HG03280 (cell line): ENCODE measurements at regions not wholly inside any gene's neighbourhood (a gene's known extent, or its start where the extent isn't known, plus 50 kb on each side); places are given as distances from the start of the nearest gene placed in this dataset.

ENCODE experiments used
- ATAC-seq: cut with Tn5 transposase; IDR thresholded peaks from one replicate; pipeline ENCODE4 v1.9.1; 2021; ENCODE audit warnings: mild to moderate bottlenecking, moderate library complexity; ENCODE audit not compliant: unreplicated experiment

- no peak for ATAC-seq
Measured at GRCh38 chr9:99736291-99736690, 85.4 kb upstream of the NR4A3 start.

DNA sequence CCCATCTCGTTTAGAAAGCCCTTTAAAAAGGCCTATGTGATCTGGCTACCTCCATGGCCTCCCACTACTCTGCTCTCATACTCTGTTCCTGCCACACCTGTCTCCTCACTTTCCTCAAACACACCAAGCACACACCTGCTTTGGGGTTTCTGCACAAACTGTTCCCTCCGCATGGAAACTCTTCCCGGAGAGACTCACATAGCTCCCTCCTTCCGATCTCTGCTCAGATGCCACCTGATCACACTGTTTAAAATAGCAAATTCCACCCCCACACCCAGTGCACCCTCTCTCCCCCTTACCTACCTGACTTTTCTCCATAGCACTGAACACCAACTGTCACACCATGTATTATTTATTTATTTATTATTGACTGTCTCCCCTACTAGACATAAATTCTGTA lies 84.0 kb upstream of the NR4A3 start:
- ATAC-seq: no peak

- no peak for ATAC-seq
Measured at GRCh38 chr9:99743006-99743405, 78.7 kb upstream of the NR4A3 start.

GRCh38 chr9:99743455-99743854 lies 78.2 kb upstream of the NR4A3 start:
- ATAC-seq: no peak

GRCh38 chr9:99744132-99744531 lies 77.6 kb upstream of the NR4A3 start:
- ATAC-seq: no peak

GRCh38 chr9:99745085-99745484 lies 76.6 kb upstream of the NR4A3 start:
- no peak for ATAC-seq

- ATAC-seq: no peak
Measured at GRCh38 chr9:99746406-99746805, 75.3 kb upstream of the NR4A3 start.

- no peak for ATAC-seq
Measured at GRCh38 chr9:99748266-99748665, 73.4 kb upstream of the NR4A3 start.

- no peak for ATAC-seq
Measured at GRCh38 chr9:99748676-99749075, 73.0 kb upstream of the NR4A3 start.

DNA sequence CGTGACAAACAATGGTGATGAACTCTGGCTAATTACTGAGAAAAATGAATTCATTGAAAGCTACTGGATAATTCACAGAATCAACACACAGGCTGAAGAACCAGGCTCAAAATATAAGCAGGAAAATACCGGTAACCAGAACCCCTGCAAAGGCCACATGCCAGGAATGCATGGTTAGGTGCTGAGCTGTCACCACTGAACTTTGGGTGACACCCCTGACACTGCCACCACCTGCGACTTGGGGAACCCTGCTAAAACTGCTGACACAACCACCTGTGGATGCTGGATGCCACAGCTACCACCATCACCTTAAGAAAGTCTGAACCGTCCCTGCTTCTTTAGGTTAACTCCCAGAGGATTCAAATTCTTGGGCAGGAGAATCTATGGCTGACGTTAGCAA lies 72.0 kb upstream of the NR4A3 start:
- no peak for ATAC-seq

DNA sequence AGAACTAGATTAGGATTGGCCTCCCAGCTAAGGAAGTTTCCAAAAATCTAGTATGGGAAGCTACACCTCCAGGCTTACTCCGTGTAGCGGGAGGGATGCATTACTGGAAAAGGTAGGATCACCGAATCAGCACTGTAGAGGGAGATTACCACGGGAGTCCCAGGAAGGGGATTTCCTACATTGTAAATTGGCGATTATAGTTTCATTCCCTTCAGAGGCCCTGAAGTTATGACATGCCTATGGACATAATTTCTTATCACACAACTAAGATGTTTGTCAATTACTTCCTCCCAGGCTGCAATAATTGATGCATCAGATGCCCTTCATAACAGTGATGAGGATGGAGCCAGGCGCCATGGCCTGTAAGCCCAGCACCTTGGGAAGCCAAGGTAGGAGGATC lies 71.2 kb upstream of the NR4A3 start:
- no peak for ATAC-seq

- ATAC-seq: no peak
Measured at GRCh38 chr9:99752417-99753109, 69.1 kb upstream of the NR4A3 start.

DNA sequence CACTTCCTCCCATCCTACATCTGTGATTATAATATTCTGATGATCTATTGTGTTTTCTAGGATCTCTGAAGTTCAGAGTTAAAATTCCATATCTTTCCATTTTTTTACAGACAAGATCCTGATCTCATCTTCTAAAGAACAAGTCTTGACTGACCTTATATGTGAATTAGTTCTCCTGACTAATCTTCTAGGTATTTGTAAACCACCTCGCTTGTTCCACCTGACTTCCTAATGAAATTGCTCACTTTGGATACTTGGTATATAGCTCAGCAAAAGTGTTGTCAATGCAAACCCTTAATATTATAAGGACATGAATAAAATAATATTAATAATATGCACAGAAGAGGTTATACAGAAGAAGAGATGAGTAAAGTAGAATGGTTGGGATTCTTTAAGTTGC lies 68.2 kb upstream of the NR4A3 start:
- ATAC-seq: no peak

DNA sequence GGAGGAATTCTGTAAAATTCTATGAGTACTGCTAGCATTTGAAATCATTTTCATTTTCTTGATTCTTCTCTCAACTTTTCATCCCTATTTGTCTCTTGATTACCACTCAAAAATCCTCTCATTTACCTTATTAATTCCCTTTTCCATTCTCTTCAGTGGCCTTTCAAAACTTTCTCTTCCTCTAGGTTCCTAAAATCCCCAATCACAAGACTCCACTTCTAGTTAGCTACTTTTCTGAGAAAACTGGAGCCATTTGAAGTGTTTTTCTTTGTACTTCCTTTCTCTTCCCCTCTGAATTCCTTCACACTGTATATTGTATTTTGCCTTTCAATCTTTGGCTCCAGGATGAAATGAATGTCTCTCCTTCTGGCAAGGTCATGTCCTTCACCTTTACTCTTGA lies 61.3 kb upstream of the NR4A3 start:
- no peak for ATAC-seq

GRCh38 chr9:99762470-99762869 lies 59.2 kb upstream of the NR4A3 start:
- ATAC-seq: peak; percentile 98
